Activated T-helper 1 cell treated with anti-CD3 and anti-CD28 coated beads, Interleukin-2, amount 50 U/mL, for 16 hours (primary cell): ENCODE measurements at regions not wholly inside any gene's neighbourhood (a gene's known extent, or its start where the extent isn't known, plus 50 kb on each side); places are given as distances from the start of the nearest gene placed in this dataset.

ENCODE experiments used
- DNase-seq, 2 donors: peaks; one replicate each; pipeline ENCODE4 v3.0.0-alpha.2; 2020; ENCODE audit warnings: low read depth in 1 of 2, low spot score in 1 of 2

GRCh38 chr2:236940916-236941520 lies 144.7 kb upstream of the COPS8 start:
- no peak for DNase-seq

GRCh38 chr2:236941551-236941950 lies 144.1 kb upstream of the COPS8 start:
- DNase-seq = no peak

GRCh38 chr2:236942554-236942953 lies 143.1 kb upstream of the COPS8 start:
- DNase-seq = no peak

GRCh38 chr2:236943068-236943467 lies 142.6 kb upstream of the COPS8 start:
- no peak for DNase-seq

- no peak for DNase-seq
Measured at GRCh38 chr2:236943841-236944513, 141.7 kb upstream of the COPS8 start.

GRCh38 chr2:236944561-236944960 lies 141.1 kb upstream of the COPS8 start:
- no peak for DNase-seq

- no peak for DNase-seq
Measured at GRCh38 chr2:236945431-236946016, 140.2 kb upstream of the COPS8 start.

- no peak for DNase-seq
Measured at GRCh38 chr2:236946871-236947270, 138.8 kb upstream of the COPS8 start.

- DNase-seq = no peak
Measured at GRCh38 chr2:236947294-236947693, 138.4 kb upstream of the COPS8 start.

GRCh38 chr2:236947896-236948295 lies 137.8 kb upstream of the COPS8 start:
- DNase-seq = no peak

- no peak for DNase-seq
Measured at GRCh38 chr2:236949089-236949905, 136.4 kb upstream of the COPS8 start.

GRCh38 chr2:236951830-236952475 lies 133.7 kb upstream of the COPS8 start:
- DNase-seq = no peak

- DNase-seq = no peak
Measured at GRCh38 chr2:236954641-236955040, 131.0 kb upstream of the COPS8 start.

- DNase-seq = no peak
Measured at GRCh38 chr2:236955521-236956030, 130.1 kb upstream of the COPS8 start.

GRCh38 chr2:236956031-236956618 lies 129.6 kb upstream of the COPS8 start:
- no peak for DNase-seq

- no peak for DNase-seq
Measured at GRCh38 chr2:236956641-236957040, 129.0 kb upstream of the COPS8 start.

- DNase-seq = no peak
Measured at GRCh38 chr2:236959036-236959435, 126.7 kb upstream of the COPS8 start.

- no peak for DNase-seq
Measured at GRCh38 chr2:236959876-236960275, 125.8 kb upstream of the COPS8 start.

- no peak for DNase-seq
Measured at GRCh38 chr2:236960531-236960930, 125.2 kb upstream of the COPS8 start.

GRCh38 chr2:236962816-236963215 lies 122.9 kb upstream of the COPS8 start:
- DNase-seq = no peak
